ENCODE measurements at regions not wholly inside any gene's neighbourhood (a gene's known extent, or its start where the extent isn't known, plus 50 kb on each side); places are given as distances from the start of the nearest gene placed in this dataset.

DNA sequence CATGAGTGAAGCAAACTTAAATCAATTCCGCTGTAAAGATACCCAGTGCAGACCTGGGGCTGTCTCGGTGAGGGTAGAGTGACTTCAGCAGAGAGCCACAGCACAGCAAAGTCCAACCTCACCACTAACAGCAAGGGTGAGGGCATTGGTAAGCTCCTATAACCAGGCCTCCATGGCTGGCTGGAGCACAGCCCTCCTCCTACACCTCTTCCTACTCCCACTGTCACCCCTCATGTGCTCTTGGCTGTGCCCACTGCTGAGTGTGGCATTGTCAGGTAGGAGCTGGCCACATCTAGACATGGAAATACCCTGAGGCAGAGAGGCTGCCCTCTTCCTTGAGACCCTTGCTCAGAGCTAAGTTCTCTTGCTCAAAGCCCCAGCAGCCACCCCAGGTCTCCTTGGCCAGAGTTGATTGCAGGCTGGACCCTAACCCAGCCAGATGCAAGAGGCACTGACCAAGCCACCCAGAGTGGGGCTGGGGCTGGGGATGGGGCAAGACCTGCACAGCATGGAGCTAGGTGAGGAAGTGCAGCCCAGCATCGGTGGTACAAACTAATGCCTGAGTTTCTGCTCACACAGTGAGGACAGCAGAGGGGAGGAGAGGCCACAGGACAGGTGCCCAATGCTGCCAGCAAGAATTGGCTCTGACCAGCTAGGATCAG lies 77.6 kb upstream of the RAB6C start:
- TF ChIP-seq POLR2A (IDR thresholded peaks at IDR 0.05), result no peak
- TF ChIP-seq, protein P1, sequence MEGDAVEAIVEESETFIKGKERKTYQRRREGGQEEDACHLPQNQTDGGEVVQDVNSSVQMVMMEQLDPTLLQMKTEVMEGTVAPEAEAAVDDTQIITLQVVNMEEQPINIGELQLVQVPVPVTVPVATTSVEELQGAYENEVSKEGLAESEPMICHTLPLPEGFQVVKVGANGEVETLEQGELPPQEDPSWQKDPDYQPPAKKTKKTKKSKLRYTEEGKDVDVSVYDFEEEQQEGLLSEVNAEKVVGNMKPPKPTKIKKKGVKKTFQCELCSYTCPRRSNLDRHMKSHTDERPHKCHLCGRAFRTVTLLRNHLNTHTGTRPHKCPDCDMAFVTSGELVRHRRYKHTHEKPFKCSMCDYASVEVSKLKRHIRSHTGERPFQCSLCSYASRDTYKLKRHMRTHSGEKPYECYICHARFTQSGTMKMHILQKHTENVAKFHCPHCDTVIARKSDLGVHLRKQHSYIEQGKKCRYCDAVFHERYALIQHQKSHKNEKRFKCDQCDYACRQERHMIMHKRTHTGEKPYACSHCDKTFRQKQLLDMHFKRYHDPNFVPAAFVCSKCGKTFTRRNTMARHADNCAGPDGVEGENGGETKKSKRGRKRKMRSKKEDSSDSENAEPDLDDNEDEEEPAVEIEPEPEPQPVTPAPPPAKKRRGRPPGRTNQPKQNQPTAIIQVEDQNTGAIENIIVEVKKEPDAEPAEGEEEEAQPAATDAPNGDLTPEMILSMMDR (IDR thresholded peaks at IDR 0.05), result no peak

Measured in testis (tissue), 2 donors.